HG03432 (cell line): ENCODE measurements at regions not wholly inside any gene's neighbourhood (a gene's known extent, or its start where the extent isn't known, plus 50 kb on each side); places are given as distances from the start of the nearest gene placed in this dataset.
"Not testable (repeated sequence)": the region's sequence is repeated elsewhere in the genome, so short reads cannot be mapped to it uniquely, and the experiment has no call there.

Source experiments
- ATAC-seq: cut with Tn5 transposase; IDR thresholded peaks from one replicate; pipeline ENCODE4 v1.9.1; 2021; ENCODE audit warnings: mild to moderate bottlenecking, moderate library complexity; ENCODE audit not compliant: unreplicated experiment

- no peak for ATAC-seq
Observed at GRCh38 chr13:65264066-65264465, 1966.1 kb downstream of the PCDH9 start.

GRCh38 chr13:65260946-65261891 lies 1968.9 kb downstream of the PCDH9 start:
- no peak for ATAC-seq

GRCh38 chr13:65240773-65241172 lies 1989.4 kb downstream of the PCDH9 start:
- no peak for ATAC-seq

- no peak for ATAC-seq
Observed at GRCh38 chr13:65236841-65237418, 1993.2 kb downstream of the PCDH9 start.

- no peak for ATAC-seq
Observed at GRCh38 chr13:65217471-65217995, 2012.6 kb downstream of the PCDH9 start.

- not testable (repeated sequence) for ATAC-seq
Observed at GRCh38 chr13:65202845-65203244, 2027.3 kb downstream of the PCDH9 start.

- no peak for ATAC-seq
Observed at GRCh38 chr13:65188721-65189120, 2041.4 kb downstream of the PCDH9 start.

GRCh38 chr13:65168026-65168425 lies 2062.1 kb downstream of the PCDH9 start:
- ATAC-seq: no peak

GRCh38 chr13:65166675-65167074 lies 2063.5 kb downstream of the PCDH9 start:
- no peak for ATAC-seq

GRCh38 chr13:65159803-65160202 lies 2070.3 kb downstream of the PCDH9 start:
- ATAC-seq: no peak

GRCh38 chr13:65155861-65156260 lies 2074.3 kb downstream of the PCDH9 start:
- ATAC-seq: no peak

GRCh38 chr13:65154661-65155447 lies 2075.3 kb downstream of the PCDH9 start:
- ATAC-seq: no peak

- no peak for ATAC-seq
Observed at GRCh38 chr13:65149687-65150086, 2080.4 kb downstream of the PCDH9 start.

- ATAC-seq: no peak
Observed at GRCh38 chr13:65143920-65144319, 2086.2 kb downstream of the PCDH9 start.

- ATAC-seq: no peak
Observed at GRCh38 chr13:65133094-65133493, 2097.0 kb downstream of the PCDH9 start.

- ATAC-seq: no peak
Observed at GRCh38 chr13:65125236-65125635, 2104.9 kb downstream of the PCDH9 start.

GRCh38 chr13:65112531-65112941 lies 2117.6 kb downstream of the PCDH9 start:
- no peak for ATAC-seq

GRCh38 chr13:65112123-65112522 lies 2118.0 kb downstream of the PCDH9 start:
- ATAC-seq: no peak

GRCh38 chr13:65111223-65111622 lies 2118.9 kb downstream of the PCDH9 start:
- ATAC-seq: no peak

GRCh38 chr13:65104436-65104835 lies 2125.7 kb downstream of the PCDH9 start:
- not testable (repeated sequence) for ATAC-seq

GRCh38 chr13:65103351-65103750 lies 2126.8 kb downstream of the PCDH9 start:
- ATAC-seq: no peak
